PC-3 (cell line): ENCODE measurements at regions not wholly inside any gene's neighbourhood (a gene's known extent, or its start where the extent isn't known, plus 50 kb on each side); places are given as distances from the start of the nearest gene placed in this dataset.

ENCODE experiments used
- ATAC-seq: fragments of 200-7000 bp; cut with Tn5 transposase; 2 replicates; pipeline ENCODE4 v1.9.1; 2020; ENCODE audit warnings: mild to moderate bottlenecking, moderate library complexity
- BruUV-seq: library from RNA; stranded (reverse); fragments of 400-500 nt; replicated peaks from 2 replicates; lab custom pipeline; 2021; lab: Mats Ljungman, UMichigan
- CTCF ChIA-PET: fragments of 300-600 bp; sonication (Branson Sonifier 250); formaldehyde crosslinking; loops from one replicate; lab custom pipeline; 2022; ENCODE audit warnings: antibody characterized with exemption; lab: Charles Lee
- POLR2A ChIA-PET: fragments of 300-600 bp; sonication (Branson Sonifier 250); formaldehyde crosslinking; loops from one replicate; lab custom pipeline; 2022; ENCODE audit warnings: antibody characterized with exemption; ENCODE audit not compliant: unreplicated experiment; lab: Charles Lee
- DNase-seq: peaks from one replicate; pipeline ENCODE4 v3.0.0-alpha.2; 2015
- H2AFZ ChIP-seq: fragments of 300-600 bp; sonication (generic); 2 replicates; pipeline ENCODE4 v1.6.0; 2016; ENCODE audit warnings: antibody characterized with exemption, low read length
- H3F3A ChIP-seq: fragments of 300-600 bp; sonication (generic); one replicate; pipeline ENCODE4 v1.6.0; 2017; ENCODE audit warnings: antibody characterized with exemption, low read length, control low read depth, mild to moderate bottlenecking; ENCODE audit not compliant: unreplicated experiment
- H3K27ac ChIP-seq: fragments of 300-600 bp; sonication (generic); 2 replicates; pipeline ENCODE4 v1.5.1; 2016; ENCODE audit warnings: mild to moderate bottlenecking, low read length
- H3K27me3 ChIP-seq: fragments of 300-600 bp; sonication (generic); 2 replicates; pipeline ENCODE4 v1.6.1; 2016; ENCODE audit warnings: low read length, mixed read lengths
- H3K36me3 ChIP-seq: fragments of 300-600 bp; sonication (generic); 2 replicates; pipeline ENCODE4 v1.6.1; 2016; ENCODE audit warnings: low read depth, mixed run types, low read length, mixed read lengths
- H3K4me1 ChIP-seq: fragments of 300-600 bp; sonication (generic); 2 replicates; pipeline ENCODE4 v1.5.1; 2016; ENCODE audit warnings: low read length; ENCODE audit not compliant: insufficient read depth
- H3K4me2 ChIP-seq: fragments of 300-600 bp; sonication (generic); 2 replicates; pipeline ENCODE4 v1.6.0; 2016; ENCODE audit warnings: low read length
- H3K4me3 ChIP-seq: fragments of 300-600 bp; sonication (generic); 2 replicates; pipeline ENCODE4 v1.5.1; 2016; ENCODE audit warnings: mild to moderate bottlenecking, low read length, mixed read lengths
- H3K79me2 ChIP-seq: fragments of 300-600 bp; sonication (generic); 2 replicates; pipeline ENCODE4 v1.6.1; 2017; ENCODE audit warnings: low read length, mixed read lengths
- H3K9ac ChIP-seq: fragments of 300-600 bp; sonication (generic); 2 replicates; pipeline ENCODE4 v1.6.0; 2016; ENCODE audit warnings: mild to moderate bottlenecking, low read length
- H3K9me2 ChIP-seq: fragments of 300-600 bp; sonication (generic); replicated peaks from 2 replicates; pipeline ENCODE4 v1.6.1; 2016; ENCODE audit warnings: mixed run types, low read length, mixed read lengths
- H3K9me3 ChIP-seq: fragments of 300-600 bp; sonication (generic); 2 replicates; pipeline ENCODE4 v1.6.1; 2016; ENCODE audit warnings: low read length, mixed read lengths
- H4K20me1 ChIP-seq: fragments of 300-600 bp; sonication (generic); 2 replicates; pipeline ENCODE4 v1.6.1; 2016; ENCODE audit warnings: low read length, mixed read lengths
- CTCF ChIP-seq: fragments of 300-600 bp; sonication (generic); conservative IDR thresholded peaks from 2 replicates; pipeline ENCODE4 v1.5.1; 2017; ENCODE audit warnings: antibody characterized with exemption, low read depth, mild to moderate bottlenecking, low read length
- EZH2 ChIP-seq: fragments of 300-600 bp; sonication (generic); IDR thresholded peaks from one replicate; pipeline ENCODE4 v1.6.1; 2017; ENCODE audit warnings: antibody characterized with exemption, mild to moderate bottlenecking, low read length; ENCODE audit not compliant: unreplicated experiment
- EZH2phosphoT487 ChIP-seq: fragments of 300-600 bp; sonication (generic); IDR thresholded peaks from 2 replicates; pipeline ENCODE4 v1.6.1; 2018; ENCODE audit warnings: mild to moderate bottlenecking, antibody characterized with exemption, low read length, borderline replicate concordance
- intact Hi-C: fragments of 100-400 bp; cut with micrococcal nuclease; formaldehyde crosslinking; loops from 2 replicates; pipeline ENCODE4 v1.9.0; 2023

GRCh38 chr11:8777907-8778767, 95.5 kb downstream of the RPL27A start:
- H3K4me2 ChIP-seq: no peak overlapping the region
- no peak overlapping the region for H3K27ac ChIP-seq
- no peaks in the 10 kb centered on the region for H4K20me1 ChIP-seq
- H2AFZ ChIP-seq: no peak overlapping the region
- DNase-seq: no peak
- no peak for ATAC-seq
- H3K27me3 ChIP-seq: no peaks in the 10 kb centered on the region
- H3K9me2 ChIP-seq: no peaks in the 10 kb centered on the region
- ChIA-PET CTCF (no interaction called here), POLR2A (no interaction called here)
- H3K4me3 ChIP-seq: no peak overlapping the region
- BruUV-seq: no TSS peak
- intact Hi-C loops: no loop called here
- H3F3A ChIP-seq: no peaks in the 10 kb centered on the region
- TF ChIP-seq CTCF (no peak), EZH2phosphoT487 (no peak), EZH2 (no peak)
- H3K79me2 ChIP-seq: no peaks in the 10 kb centered on the region
- H3K9ac ChIP-seq: no peak overlapping the region
- H3K36me3 ChIP-seq: no peaks in the 10 kb centered on the region
- no peaks in the 10 kb centered on the region for H3K9me3 ChIP-seq
- no peaks in the 10 kb centered on the region for H3K4me1 ChIP-seq

GRCh38 chr11:8779107-8779506, 96.5 kb downstream of the RPL27A start:
- H3K4me3 ChIP-seq: no peak overlapping the region
- no peak overlapping the region for H3K9ac ChIP-seq
- no peak for ATAC-seq
- no peaks in the 10 kb centered on the region for H4K20me1 ChIP-seq
- no peaks in the 10 kb centered on the region for H3K27me3 ChIP-seq
- H3K4me2 ChIP-seq: no peak overlapping the region
- H3K79me2 ChIP-seq: no peaks in the 10 kb centered on the region
- intact Hi-C loops: no loop called here
- H3K27ac ChIP-seq: no peak overlapping the region
- BruUV-seq: no TSS peak
- H3F3A ChIP-seq: no peaks in the 10 kb centered on the region
- ChIA-PET POLR2A (no interaction called here), CTCF (no interaction called here)
- no peak overlapping the region for H2AFZ ChIP-seq
- DNase-seq: no peak
- no peak for TF ChIP-seq CTCF
- no peak for TF ChIP-seq EZH2
- TF ChIP-seq EZH2phosphoT487: no peak
- H3K9me2 ChIP-seq: no peaks in the 10 kb centered on the region
- H3K9me3 ChIP-seq: no peaks in the 10 kb centered on the region
- no peaks in the 10 kb centered on the region for H3K36me3 ChIP-seq
- no peaks in the 10 kb centered on the region for H3K4me1 ChIP-seq

- no peaks in the 10 kb centered on the region for H3F3A ChIP-seq
- H3K4me2 ChIP-seq: no peak overlapping the region
- no peaks in the 10 kb centered on the region for H3K79me2 ChIP-seq
- ATAC-seq (no peak), DNase-seq (no peak)
- H4K20me1 ChIP-seq: no peaks in the 10 kb centered on the region
- no peaks in the 10 kb centered on the region for H3K4me1 ChIP-seq
- no TSS peak for BruUV-seq
- TF ChIP-seq EZH2 (no peak), CTCF (no peak), EZH2phosphoT487 (no peak)
- H2AFZ ChIP-seq: no peak overlapping the region
- H3K9ac ChIP-seq: no peak overlapping the region
- ChIA-PET POLR2A (no interaction called here), CTCF (no interaction called here)
- H3K27me3 ChIP-seq: no peaks in the 10 kb centered on the region
- H3K4me3 ChIP-seq: no peak overlapping the region
- H3K9me3 ChIP-seq: no peaks in the 10 kb centered on the region
- intact Hi-C loops: no loop called here
- no peak overlapping the region for H3K27ac ChIP-seq
- no peaks in the 10 kb centered on the region for H3K36me3 ChIP-seq
- no peaks in the 10 kb centered on the region for H3K9me2 ChIP-seq
Measured at GRCh38 chr11:8779732-8780131, 97.1 kb downstream of the RPL27A start.
